ENCODE measurements at regions not wholly inside any gene's neighbourhood (a gene's known extent, or its start where the extent isn't known, plus 50 kb on each side); places are given as distances from the start of the nearest gene placed in this dataset.

GRCh38 chr6:53424300-53424699, 75.5 kb upstream of the ELOVL5 start:
- TF ChIP-seq POLR2AphosphoS5 (IDR thresholded peaks at IDR 0.05): no peak
- TF ChIP-seq POLR2A (IDR thresholded peaks at IDR 0.05): no peak

Data from spleen (tissue), 3 donors.